SK-N-DZ (cell line): ENCODE measurements at regions not wholly inside any gene's neighbourhood (a gene's known extent, or its start where the extent isn't known, plus 50 kb on each side); places are given as distances from the start of the nearest gene placed in this dataset.
"Not testable (repeated sequence)": the region's sequence is repeated elsewhere in the genome, so short reads cannot be mapped to it uniquely, and the experiment has no call there.

ENCODE experiments used
- DNase-seq: peaks from one replicate; pipeline ENCODE4 v3.0.0-alpha.2; 2015; ENCODE audit warnings: low spot score

DNA sequence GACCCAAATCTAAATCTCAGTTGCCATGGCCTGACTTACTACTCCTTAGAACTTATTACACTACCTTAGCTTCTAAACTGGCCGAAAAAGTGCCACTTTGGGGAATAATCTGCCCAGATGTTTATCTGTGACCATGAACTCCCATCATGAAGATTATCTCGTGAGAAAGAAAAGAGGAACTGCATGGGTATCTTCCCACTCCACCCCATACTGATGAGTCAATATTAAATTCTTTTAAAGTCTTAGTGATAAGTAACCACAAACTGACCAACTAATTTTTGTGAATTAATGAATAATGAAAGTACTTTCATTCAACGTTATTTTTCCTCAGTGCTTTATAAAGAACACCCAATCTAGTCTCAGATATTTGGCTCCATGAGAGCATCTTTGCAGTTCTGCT is 493.5 kb downstream of the EBF1 start:
- no peak for DNase-seq

- DNase-seq, result no peak
These were observed 496.7 kb downstream of the EBF1 start for GRCh38 chr5:158602981-158603380.

DNA sequence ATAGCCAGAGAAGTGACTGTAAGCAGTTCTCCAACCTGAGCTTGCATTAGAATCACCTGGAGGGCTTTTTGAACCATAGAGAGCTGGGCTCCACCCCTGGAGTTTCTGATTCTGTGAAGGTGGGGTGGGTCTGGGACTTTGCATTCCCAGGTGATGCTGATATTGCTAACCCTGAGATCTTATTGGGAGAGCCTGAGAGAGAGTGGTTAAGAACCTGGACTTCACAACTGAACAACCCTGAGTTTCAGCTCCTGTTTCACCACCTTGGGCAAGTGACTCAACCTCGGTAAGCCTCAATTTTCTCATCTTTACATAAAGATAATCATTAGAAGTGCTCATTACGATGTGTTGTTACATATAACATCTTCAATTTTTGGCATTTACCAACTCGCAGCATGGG is 498.6 kb downstream of the EBF1 start:
- DNase-seq, result no peak

- DNase-seq, result no peak
These were observed 499.0 kb downstream of the EBF1 start for GRCh38 chr5:158600679-158601078.

GRCh38 chr5:158599157-158599556 is 500.6 kb downstream of the EBF1 start:
- DNase-seq, result peak; percentile 14

DNA sequence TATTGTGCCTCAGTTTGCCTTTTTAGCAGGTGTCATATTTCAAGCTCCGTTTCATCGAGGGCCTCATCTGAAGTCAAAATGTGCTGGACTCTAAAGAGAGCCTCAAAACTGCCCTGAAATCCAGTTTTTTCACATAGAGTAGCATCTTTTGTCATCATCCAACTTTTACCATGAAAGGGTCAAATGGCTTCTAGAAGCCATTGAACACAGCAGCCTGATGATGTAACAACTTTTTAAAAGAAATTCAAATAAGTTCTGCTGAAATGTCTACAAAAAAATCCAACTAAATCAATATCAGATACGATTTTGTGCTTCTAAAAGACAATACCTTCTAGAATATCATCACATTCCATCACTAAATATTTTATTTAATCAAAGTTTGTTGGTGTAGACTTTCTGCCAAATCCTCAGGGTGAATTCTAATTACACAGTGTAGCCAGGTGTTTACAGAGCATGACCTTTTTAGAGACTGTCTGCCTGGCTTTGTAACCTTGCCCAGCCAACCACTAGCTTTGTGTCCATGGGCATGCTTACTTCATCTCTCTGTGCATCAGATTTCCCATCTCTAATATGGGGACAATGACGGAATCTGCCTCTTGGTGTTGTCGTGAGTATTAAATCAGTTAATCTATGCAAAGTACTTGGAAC is 505.0 kb downstream of the EBF1 start:
- DNase-seq, result no peak

GRCh38 chr5:158593925-158594324 is 505.8 kb downstream of the EBF1 start:
- no peak for DNase-seq

DNA sequence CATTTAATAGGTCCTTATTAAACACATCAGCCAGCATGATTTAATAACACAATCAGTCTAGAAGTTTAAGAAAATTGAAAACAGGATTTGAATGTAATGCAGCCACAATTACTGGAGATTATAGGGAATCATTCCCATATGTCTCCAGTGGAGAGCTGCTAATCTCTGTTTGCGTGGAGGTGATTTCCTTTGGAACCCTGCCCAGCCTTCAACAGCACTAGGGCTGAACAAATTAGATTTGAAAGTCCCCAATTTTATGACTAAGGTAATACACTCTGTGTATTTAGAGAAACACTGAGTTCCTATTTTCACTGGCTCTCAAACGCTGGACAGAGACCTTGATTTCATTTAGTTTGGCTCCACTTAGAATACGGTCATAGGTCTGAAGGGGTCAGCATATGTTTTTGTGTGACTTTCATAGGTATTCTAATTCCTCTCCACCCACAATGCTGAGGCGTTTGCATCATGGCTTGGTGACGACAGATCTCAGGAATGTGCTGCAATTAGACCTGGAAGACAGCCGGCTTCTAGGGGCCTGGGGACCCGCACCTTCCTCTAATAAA is 508.3 kb downstream of the EBF1 start:
- no peak for DNase-seq

DNA sequence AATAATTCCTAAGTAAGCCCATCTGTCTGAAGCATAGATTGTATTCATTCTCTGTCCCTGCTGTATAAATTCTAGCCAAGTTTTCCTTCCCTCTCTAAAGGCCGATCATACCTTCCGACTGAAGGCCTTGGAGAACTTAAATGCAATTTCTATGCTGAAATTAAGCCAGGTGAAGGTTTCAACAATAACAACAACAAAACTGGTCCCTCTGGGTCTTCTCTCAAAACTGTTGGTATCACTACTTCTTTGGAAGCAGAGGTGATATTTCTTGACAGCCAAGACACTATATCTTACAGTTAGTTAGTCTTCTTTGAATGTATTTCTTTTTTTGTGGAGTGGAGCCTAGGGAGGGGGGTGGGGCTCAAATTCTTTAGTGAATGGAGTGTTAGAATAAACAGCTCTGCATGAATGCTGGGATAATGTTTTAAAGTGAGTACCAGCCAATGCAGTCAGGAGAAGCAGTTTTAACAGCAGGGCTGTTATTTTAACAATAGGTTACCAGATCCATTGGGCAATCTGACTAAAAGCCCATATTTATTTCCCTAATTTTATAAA is 508.9 kb downstream of the EBF1 start:
- no peak for DNase-seq

DNA sequence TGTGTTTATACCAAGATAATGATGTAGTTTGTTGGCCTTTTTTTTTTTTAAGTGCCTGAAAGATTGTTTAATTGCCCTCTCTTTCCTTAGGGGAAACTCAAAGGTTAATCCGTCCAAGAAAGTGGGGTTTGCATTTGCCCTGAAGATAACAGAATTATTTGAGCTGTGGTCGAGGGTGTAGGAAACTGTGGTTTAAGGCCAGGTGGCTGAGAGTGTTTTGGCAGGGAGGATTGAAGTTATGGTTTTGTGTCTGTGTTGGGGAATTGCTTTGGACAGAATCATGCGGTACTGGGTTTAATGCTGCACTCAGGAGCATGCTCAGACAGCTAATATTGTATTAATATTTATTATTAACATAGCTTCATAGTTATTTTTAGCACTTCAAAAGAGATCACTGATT is 509.8 kb downstream of the EBF1 start:
- DNase-seq, result no peak

- no peak for DNase-seq
These were observed 511.1 kb downstream of the EBF1 start for GRCh38 chr5:158588617-158589016.

DNA sequence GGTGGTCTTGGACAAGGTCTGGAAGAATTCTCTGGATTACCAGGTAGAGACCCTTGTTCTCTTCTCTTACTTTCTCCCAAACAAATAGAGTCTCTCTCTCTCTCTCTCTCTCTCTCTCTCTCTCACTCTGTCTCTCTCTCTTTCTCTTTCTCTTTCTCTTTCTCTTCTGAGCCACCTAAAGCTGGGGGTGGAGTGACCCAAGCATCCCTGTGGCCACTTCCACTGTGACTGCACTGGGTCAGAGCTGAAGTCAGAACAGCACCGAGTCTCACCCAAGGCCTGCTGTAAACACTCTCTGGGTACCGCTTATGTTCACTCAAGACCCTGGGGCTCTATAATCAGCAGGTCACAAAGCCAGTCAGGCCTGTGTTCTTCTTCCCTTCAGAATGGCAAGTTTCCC is 513.7 kb downstream of the EBF1 start:
- DNase-seq, result no peak

- DNase-seq, result not testable (repeated sequence)
These were observed 517.0 kb downstream of the EBF1 start for GRCh38 chr5:158582669-158583068.

GRCh38 chr5:158573829-158574228 is 525.9 kb downstream of the EBF1 start:
- no peak for DNase-seq

- no peak for DNase-seq
These were observed 529.2 kb downstream of the EBF1 start for GRCh38 chr5:158570502-158570901.

DNA sequence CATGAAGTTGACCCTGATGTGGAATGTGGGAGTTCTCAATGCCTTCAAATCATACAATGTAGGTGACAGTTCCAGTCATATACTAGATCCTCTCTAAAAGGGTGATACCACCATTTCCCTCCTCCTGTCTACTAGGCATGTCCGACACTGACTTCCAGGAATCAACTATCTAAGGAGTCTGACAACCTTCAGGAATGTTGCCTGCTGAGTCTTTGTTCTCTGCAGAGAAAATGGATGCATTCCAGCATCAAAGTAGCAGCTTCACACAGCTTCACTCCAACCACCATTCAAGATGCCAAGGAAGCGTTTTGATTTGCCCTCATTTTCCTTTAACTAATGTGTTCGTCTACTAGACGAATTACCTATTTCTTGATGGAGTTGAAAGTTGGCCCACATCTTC is 530.2 kb downstream of the EBF1 start:
- DNase-seq, result no peak

GRCh38 chr5:158565017-158565789 is 534.5 kb downstream of the EBF1 start:
- no peak for DNase-seq

GRCh38 chr5:158563760-158564390 is 535.8 kb downstream of the EBF1 start:
- no peak for DNase-seq

DNA sequence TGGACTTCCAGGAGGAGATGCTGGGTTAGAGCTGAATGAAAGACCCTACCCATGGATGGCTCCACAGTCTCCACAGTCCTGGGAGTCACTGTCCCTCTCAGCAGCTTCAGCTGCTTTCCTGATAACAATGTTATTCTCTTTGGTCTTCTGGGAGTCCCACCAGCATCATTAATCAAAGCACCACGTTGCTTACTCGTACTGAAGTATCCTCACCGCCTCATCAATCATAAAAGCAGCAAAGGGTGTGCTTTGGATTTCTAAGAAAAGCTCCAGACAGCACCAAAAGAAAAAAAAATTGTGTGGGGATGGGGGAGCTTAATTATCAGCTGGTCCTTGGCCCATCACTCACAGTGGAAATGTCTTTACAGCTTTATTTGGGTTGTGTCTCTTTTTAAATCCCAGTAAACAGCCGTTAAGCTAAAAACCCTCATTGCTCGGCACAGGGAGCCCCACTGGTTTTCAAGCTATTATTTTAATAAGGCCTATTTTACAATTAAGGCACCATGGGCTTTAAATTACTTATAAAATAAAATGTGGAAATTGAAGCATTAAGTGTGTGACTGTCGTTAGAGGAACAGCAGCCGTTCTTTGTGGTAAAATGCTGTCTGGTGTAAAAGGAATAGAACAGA is 538.0 kb downstream of the EBF1 start:
- no peak for DNase-seq

- no peak for DNase-seq
These were observed 539.5 kb downstream of the EBF1 start for GRCh38 chr5:158560170-158560569.

DNA sequence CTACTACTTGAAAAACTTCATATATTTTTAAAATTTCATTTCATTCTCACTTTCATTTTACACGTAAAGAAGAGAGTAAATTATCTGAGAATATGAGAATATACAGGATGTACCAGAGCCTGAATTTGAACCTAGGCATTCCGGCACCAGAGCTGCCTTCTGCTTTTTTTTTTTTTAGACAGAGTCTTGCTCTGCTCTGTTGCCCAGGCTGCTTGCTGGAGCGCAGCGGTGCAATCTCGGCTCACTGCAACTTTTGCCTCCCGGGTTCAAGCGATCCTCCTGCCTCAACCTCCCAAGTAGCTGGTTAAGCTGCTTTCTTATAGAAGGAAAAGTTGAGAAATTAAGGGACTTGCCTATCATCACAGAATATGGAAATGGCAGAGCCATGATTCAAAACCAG is 540.1 kb downstream of the EBF1 start:
- DNase-seq, result no peak

DNA sequence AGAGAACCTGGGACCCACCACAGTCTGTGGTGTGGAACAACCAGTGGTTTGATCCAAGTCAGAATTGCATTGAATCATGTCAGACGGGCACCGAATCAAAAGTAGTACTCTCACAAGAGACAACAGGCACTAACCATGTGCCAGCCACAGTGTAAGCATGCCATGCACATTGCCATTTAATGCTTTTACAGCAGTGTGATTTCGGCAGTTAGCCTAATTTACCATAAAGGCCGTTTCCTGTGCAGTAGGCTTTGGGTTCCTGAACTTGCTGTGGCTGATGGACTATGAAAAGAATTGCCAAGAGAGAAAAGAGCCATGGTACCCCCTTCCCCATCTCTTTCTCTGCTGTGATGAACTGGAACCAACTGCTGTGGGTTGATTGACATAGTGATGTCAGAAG is 540.6 kb downstream of the EBF1 start:
- no peak for DNase-seq
